ENCODE measurements at regions not wholly inside any gene's neighbourhood (a gene's known extent, or its start where the extent isn't known, plus 50 kb on each side); places are given as distances from the start of the nearest gene placed in this dataset.

- Mint-ChIP-seq H3K9me3 (no peaks in the 10 kb centered on the region), H3K27me3 (ENCODE audit: insufficient read depth, low read depth, poor library complexity) (peaks cover 2% of the 10 kb centered on the region), H3K4me3 (no peak overlapping the region), H3K4me1 (peaks cover 24% of the 10 kb centered on the region), H3K36me3 (ENCODE audit: low read depth) (no peaks in the 10 kb centered on the region), H3K27ac (no peak overlapping the region)
- H3K4me1 ChIP-seq (ENCODE audit: insufficient read depth): peaks cover 14% of the 10 kb centered on the region
- H3K9me2 ChIP-seq (ENCODE audit: insufficient read depth): no peaks in the 10 kb centered on the region
- no peaks in the 10 kb centered on the region for H3K79me2 ChIP-seq (replicated peaks; ENCODE audit: insufficient read depth)
- DNase-seq (ENCODE audit: low spot score) (no peak), ATAC-seq (no peak)
- H4K20me1 ChIP-seq (replicated peaks; ENCODE audit: insufficient read depth): no peaks in the 10 kb centered on the region
- no peaks in the 10 kb centered on the region for H3F3A ChIP-seq (replicated peaks; ENCODE audit: low read depth)
- TF ChIP-seq REST (IDR thresholded peaks at IDR 0.05; ENCODE audit: unreplicated experiment) (no peak), NANOG (IDR thresholded peaks at IDR 0.05; ENCODE audit: borderline replicate concordance) (no peak), CREB1 (CRISPR knock-in tag; IDR thresholded peaks at IDR 0.05; ENCODE audit: low read depth) (no peak), ZNF114 (CRISPR knock-in tag; IDR thresholded peaks at IDR 0.05) (no peak), EZH2phosphoT487 (IDR thresholded peaks at IDR 0.05; ENCODE audit: unreplicated experiment) (no peak), EZH2 (IDR thresholded peaks at IDR 0.05; ENCODE audit: low read depth, unreplicated experiment) (no peak), ZNF331 (CRISPR knock-in tag; IDR thresholded peaks at IDR 0.05; ENCODE audit: low read depth) (no peak), POLR2AphosphoS5 (IDR thresholded peaks at IDR 0.05; ENCODE audit: low read depth) (no peak), ZNF462 (CRISPR knock-in tag; IDR thresholded peaks at IDR 0.05) (no peak), JUNB (IDR thresholded peaks at IDR 0.05; ENCODE audit: unreplicated experiment) (no peak), STAT1 (IDR thresholded peaks at IDR 0.05; ENCODE audit: unreplicated experiment) (no peak), ETS1 (IDR thresholded peaks at IDR 0.05) (no peak), CTCF (conservative IDR thresholded peaks at IDR 0.05; ENCODE audit: low read depth in 2 of 2) (no peak)
- H2AFZ ChIP-seq: no peak overlapping the region
- H3K4me2 ChIP-seq: no peak overlapping the region
- H3K27me3 ChIP-seq (ENCODE audit: insufficient read depth): no peaks in the 10 kb centered on the region
- H3K36me3 ChIP-seq (ENCODE audit: insufficient read depth): no peaks in the 10 kb centered on the region
- no peak overlapping the region for H3K4me3 ChIP-seq
- no peak overlapping the region for H3K27ac ChIP-seq (ENCODE audit: low read depth)
Observed at GRCh38 chr1:228828151-228828550, 92.9 kb downstream of the RHOU start.

All from GM23338 (cell line).